ENCODE measurements at regions not wholly inside any gene's neighbourhood (a gene's known extent, or its start where the extent isn't known, plus 50 kb on each side); places are given as distances from the start of the nearest gene placed in this dataset.

GRCh38 chr5:144084971-144085370 is 85.5 kb downstream of the YIPF5 start:
- DNase-seq: no peak

DNA sequence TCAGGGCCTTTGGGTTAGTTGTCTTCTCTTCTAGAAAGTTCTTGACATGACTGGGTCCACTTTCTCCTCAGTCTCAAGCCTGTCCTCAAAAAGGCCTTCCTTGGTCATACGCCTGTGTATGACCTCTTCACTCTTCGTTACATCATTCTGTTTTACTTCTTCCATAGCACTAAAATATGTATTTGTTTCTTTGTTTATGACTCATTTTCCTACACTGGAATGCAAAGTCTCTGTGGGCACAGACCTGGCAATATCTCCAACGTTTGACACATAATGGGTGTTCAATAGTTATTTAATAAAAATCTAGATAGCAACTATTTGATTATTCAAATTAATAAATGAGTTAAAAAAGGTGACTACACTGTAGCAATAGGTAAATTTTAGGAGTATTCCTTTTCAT is 85.1 kb downstream of the YIPF5 start:
- DNase-seq: no peak

- DNase-seq: no peak
These were observed 84.2 kb downstream of the YIPF5 start for GRCh38 chr5:144086295-144086694.

- DNase-seq: no peak
These were observed 82.9 kb downstream of the YIPF5 start for GRCh38 chr5:144087576-144087975.

DNA sequence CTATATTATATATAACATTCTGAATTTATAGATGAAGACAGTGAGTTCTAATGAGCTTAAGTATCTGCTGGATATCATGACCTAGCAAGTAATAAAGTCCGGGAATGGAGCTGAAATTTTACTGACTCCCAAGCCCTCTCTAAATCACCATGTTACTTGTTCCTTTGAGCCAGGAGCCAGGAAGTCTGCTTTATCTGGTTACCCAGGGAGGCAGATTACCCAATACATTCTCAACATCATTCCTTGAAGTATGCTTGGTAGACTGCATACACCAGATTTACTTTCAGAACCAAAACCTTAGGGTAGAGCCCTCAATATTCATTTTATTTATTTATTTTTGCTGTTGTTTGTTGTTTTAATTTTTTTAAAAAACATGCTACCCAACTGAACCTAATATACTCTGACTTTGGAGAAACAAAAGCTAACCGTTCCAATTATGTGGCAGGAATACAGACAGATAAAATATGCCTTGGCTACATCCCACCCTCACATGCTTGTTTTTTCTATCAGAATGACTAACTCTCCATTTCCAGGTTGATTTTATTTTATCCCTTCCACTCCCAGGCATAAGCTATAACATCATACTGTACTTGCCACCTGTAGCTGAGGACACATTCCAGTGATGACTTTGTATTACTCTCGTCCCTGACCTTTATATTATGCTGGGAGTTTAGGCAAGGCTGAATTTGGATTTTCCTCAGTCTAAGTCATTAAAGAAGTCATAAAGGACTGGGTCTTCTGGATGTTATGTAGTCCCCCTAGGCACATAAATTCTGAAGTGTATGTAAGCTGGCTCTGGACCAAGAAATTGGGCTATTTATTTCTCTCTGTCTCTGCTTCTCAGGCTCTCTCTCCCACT is 82.0 kb downstream of the YIPF5 start:
- peak; percentile 14 for DNase-seq

- no peak for DNase-seq
These were observed 80.9 kb downstream of the YIPF5 start for GRCh38 chr5:144089401-144090021.

GRCh38 chr5:144092508-144092907 is 78.0 kb downstream of the YIPF5 start:
- no peak for DNase-seq

DNA sequence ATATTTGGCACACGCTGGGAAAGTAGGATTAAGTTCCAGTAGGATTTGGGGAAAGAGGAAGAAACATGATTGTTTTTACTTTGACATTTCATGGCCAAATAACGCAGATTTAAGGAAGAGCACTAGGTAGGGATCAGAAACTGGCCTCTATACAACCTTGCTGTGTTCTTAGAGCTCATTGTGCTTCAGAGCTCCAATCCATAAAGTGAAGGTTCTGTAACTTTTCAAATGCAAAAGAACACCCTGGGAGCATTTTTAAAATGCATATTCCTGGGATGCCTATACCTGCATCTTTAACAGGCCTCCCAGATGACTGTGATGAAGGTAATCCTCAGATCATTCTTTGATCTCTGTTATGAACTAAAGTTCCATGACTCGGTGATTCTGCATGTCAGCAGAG is 77.1 kb downstream of the YIPF5 start:
- no peak for DNase-seq

- no peak for DNase-seq
These were observed 76.6 kb downstream of the YIPF5 start for GRCh38 chr5:144093868-144094267.

- DNase-seq: no peak
These were observed 69.8 kb downstream of the YIPF5 start for GRCh38 chr5:144100702-144101101.

DNA sequence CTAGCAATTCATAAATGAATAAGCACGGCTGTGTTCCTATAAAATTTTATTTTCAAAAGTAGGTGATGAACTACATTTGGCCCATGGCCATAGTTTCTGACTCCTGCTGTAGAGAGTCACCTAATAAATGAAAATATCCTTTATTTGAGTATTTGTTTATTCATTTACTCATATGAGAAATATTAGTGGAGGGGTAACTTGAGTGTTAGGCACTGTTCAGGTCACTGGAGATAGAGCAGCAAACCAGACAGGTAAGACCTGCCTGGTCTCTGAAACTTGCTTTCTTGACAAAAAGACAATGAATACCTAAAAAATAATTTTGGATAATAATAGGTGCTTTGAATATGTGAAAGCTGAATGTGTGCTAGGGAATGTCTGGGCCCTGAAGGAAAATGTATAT is 68.8 kb downstream of the YIPF5 start:
- DNase-seq: no peak

GRCh38 chr5:144102361-144102760 is 68.1 kb downstream of the YIPF5 start:
- no peak for DNase-seq

GRCh38 chr5:144102979-144103378 is 67.5 kb downstream of the YIPF5 start:
- DNase-seq: no peak

DNA sequence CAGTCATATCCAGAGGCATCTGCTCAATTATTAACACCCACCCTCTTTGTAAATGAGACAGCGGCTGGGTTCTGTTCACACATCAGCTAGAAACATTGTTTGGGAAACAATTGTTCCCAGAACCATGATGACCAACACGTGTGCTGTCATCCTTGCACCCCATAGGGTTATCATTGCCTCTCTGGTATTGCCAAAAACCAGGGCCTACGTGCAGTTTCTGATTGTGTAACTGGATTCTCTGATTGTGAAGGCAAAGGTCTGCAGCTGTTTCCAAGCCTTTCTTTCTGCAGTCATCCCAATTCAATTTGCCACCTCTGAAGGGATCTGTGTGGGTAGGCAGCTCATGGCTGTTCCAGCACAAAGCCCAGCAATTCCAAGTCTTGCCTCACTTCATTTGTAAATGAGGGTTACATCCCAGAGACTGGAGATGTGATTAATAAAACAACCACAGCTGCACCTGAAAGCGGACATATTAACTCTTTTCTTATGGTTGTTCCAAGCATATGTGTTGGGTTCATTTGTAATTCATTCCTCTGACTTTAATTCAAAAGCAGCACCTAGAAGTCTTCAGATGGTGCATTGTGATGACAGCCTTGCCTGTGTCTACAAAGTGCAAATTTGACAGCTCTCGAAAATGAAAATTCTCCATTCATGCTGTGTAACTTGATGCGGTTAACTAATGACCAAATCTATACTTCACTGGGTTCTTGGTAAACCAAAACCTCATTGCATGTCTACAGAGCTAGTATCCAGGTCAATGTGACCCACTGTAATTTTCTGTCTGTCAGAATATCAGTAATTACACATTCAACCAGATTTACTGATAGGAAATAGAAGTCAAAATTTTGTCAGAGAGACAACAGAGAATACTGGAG is 66.6 kb downstream of the YIPF5 start:
- DNase-seq: no peak

- no peak for DNase-seq
These were observed 65.1 kb downstream of the YIPF5 start for GRCh38 chr5:144105371-144105770.

GRCh38 chr5:144108131-144108530 is 62.3 kb downstream of the YIPF5 start:
- DNase-seq: no peak

All from NCI-H1105 treated with DMSO at 0.1 percent for 48 hours (cell line).